H9 (cell line): ENCODE measurements at regions not wholly inside any gene's neighbourhood (a gene's known extent, or its start where the extent isn't known, plus 50 kb on each side); places are given as distances from the start of the nearest gene placed in this dataset.

Experiments
- DNase-seq: peaks from one replicate; pipeline ENCODE4 v3.0.0-alpha.2; 2017
- H2AFZ ChIP-seq: one replicate; pipeline ENCODE4 v1.6.1; 2013; ENCODE audit warnings: mild to moderate bottlenecking, low read length, control low read depth, moderate library complexity
- H2AK5ac ChIP-seq: 2 replicates; pipeline ENCODE4 v1.6.1; 2013; ENCODE audit warnings: low read length, control low read depth, mixed read lengths; ENCODE audit not compliant: insufficient read length
- H2BK120ac ChIP-seq: one replicate; pipeline ENCODE4 v1.6.1; 2013; ENCODE audit warnings: low read depth, mild to moderate bottlenecking, low read length, control low read depth, inconsistent platforms; ENCODE audit not compliant: poor library complexity, severe bottlenecking
- H2BK12ac ChIP-seq: 2 replicates; pipeline ENCODE4 v1.6.1; 2013; ENCODE audit warnings: low read length, control low read depth, mixed read lengths, low read depth; ENCODE audit not compliant: insufficient read length
- H2BK15ac ChIP-seq: 2 replicates; pipeline ENCODE4 v1.6.1; 2013; ENCODE audit warnings: low read depth, low read length, control low read depth
- H2BK20ac ChIP-seq: one replicate; pipeline ENCODE4 v1.6.1; 2013; ENCODE audit warnings: low read depth, mild to moderate bottlenecking, low read length, control low read depth, inconsistent platforms; ENCODE audit not compliant: poor library complexity, severe bottlenecking
- H2BK5ac ChIP-seq: 2 replicates; pipeline ENCODE4 v1.6.1; 2013; ENCODE audit warnings: low read length, control low read depth, mixed read lengths; ENCODE audit not compliant: insufficient read length
- H3K14ac ChIP-seq: 2 replicates; pipeline ENCODE4 v1.6.1; 2013; ENCODE audit warnings: low read length, control low read depth; ENCODE audit not compliant: insufficient read depth
- H3K18ac ChIP-seq: 2 replicates; pipeline ENCODE4 v1.6.1; 2013; ENCODE audit warnings: low read depth, mild to moderate bottlenecking, mixed read lengths, low read length, control low read depth; ENCODE audit not compliant: insufficient read length
- H3K23ac ChIP-seq: 2 replicates; pipeline ENCODE4 v1.6.1; 2013; ENCODE audit warnings: low read length, control low read depth, mixed read lengths, low read depth; ENCODE audit not compliant: insufficient read length
- H3K23me2 ChIP-seq: 2 replicates; pipeline ENCODE4 v1.6.1; 2013; ENCODE audit warnings: low read depth, mild to moderate bottlenecking, mixed read lengths, low read length, control low read depth; ENCODE audit not compliant: insufficient read length, poor library complexity, severe bottlenecking
- H3K27ac ChIP-seq: 2 replicates; pipeline ENCODE4 v1.5.1; 2013; ENCODE audit warnings: low read length, control low read depth, mixed read lengths, low read depth; ENCODE audit not compliant: insufficient read length
- H3K27me3 ChIP-seq: 2 replicates; pipeline ENCODE4 v1.6.1; 2013; ENCODE audit warnings: low read length, control low read depth, inconsistent platforms; ENCODE audit not compliant: insufficient read depth
- H3K4ac ChIP-seq: 2 replicates; pipeline ENCODE4 v1.6.1; 2013; ENCODE audit warnings: low read depth, mild to moderate bottlenecking, control low read depth, inconsistent platforms, low read length, moderate library complexity
- H3K4me1 ChIP-seq: 2 replicates; pipeline ENCODE4 v1.6.1; 2013; ENCODE audit warnings: low read length, control low read depth, inconsistent platforms; ENCODE audit not compliant: insufficient read depth
- H3K4me2 ChIP-seq: 2 replicates; pipeline ENCODE4 v1.6.1; 2013; ENCODE audit warnings: low read length, control low read depth, mixed read lengths; ENCODE audit not compliant: insufficient read length, insufficient read depth
- H3K56ac ChIP-seq: 2 replicates; pipeline ENCODE4 v1.6.1; 2013; ENCODE audit warnings: low read depth, mild to moderate bottlenecking, mixed read lengths, low read length, control low read depth; ENCODE audit not compliant: insufficient read length
- H3K79me1 ChIP-seq: 2 replicates; pipeline ENCODE4 v1.6.1; 2013; ENCODE audit warnings: low read depth, mild to moderate bottlenecking, moderate library complexity, low read length, control low read depth, inconsistent platforms; ENCODE audit not compliant: insufficient read depth, poor library complexity, severe bottlenecking
- H3K79me2 ChIP-seq: 2 replicates; pipeline ENCODE4 v1.6.1; 2013; ENCODE audit warnings: low read length, control low read depth, inconsistent platforms; ENCODE audit not compliant: insufficient read depth
- H3K9ac ChIP-seq: 2 replicates; pipeline ENCODE4 v1.6.1; 2013; ENCODE audit warnings: low read length, control low read depth, mixed read lengths; ENCODE audit not compliant: insufficient read length; ENCODE audit errors: extremely low read depth
- H3K9me3 ChIP-seq: one replicate; pipeline ENCODE4 v1.6.1; 2013; ENCODE audit warnings: low read depth, low read length, inconsistent platforms; ENCODE audit not compliant: control insufficient read depth
- H3T11ph ChIP-seq: one replicate; pipeline ENCODE4 v1.6.1; 2013; ENCODE audit warnings: mild to moderate bottlenecking, low read length, control low read depth, inconsistent platforms
- H4K20me1 ChIP-seq: one replicate; pipeline ENCODE4 v1.6.1; 2013; ENCODE audit not compliant: control insufficient read depth, insufficient read length, insufficient read depth
- H4K5ac ChIP-seq: 2 replicates; pipeline ENCODE4 v1.6.1; 2013; ENCODE audit warnings: low read depth, mild to moderate bottlenecking, mixed read lengths, low read length, control low read depth; ENCODE audit not compliant: insufficient read length
- H4K8ac ChIP-seq: replicated peaks from 2 replicates; pipeline ENCODE4 v1.6.1; 2013; ENCODE audit warnings: low read length, control low read depth, mixed read lengths, low read depth; ENCODE audit not compliant: insufficient read length
- H4K91ac ChIP-seq: 2 replicates; pipeline ENCODE4 v1.6.1; 2013; ENCODE audit warnings: low read depth, mild to moderate bottlenecking, moderate library complexity, mixed read lengths, low read length, control low read depth; ENCODE audit not compliant: insufficient read length
- H3K27ac Mint-ChIP-seq, 3 experiments: 2 replicates in 2 of 3; 3 replicates in 1 of 3; pipeline ENCODE4 v1.8.0; 2020 to 2021; ENCODE audit warnings: mixed read lengths in 3 of 3, mild to moderate bottlenecking in 1 of 3, moderate library complexity in 1 of 3
- H3K27me3 Mint-ChIP-seq: 2 replicates; pipeline ENCODE4 v1.8.0; 2021; ENCODE audit warnings: low read depth, mild to moderate bottlenecking, moderate library complexity, mixed read lengths
- H3K36me3 Mint-ChIP-seq, 3 experiments: 2 replicates in 2 of 3; 3 replicates in 1 of 3; pipeline ENCODE4 v1.8.0; 2020 to 2021; ENCODE audit warnings: low read depth in 3 of 3, mixed read lengths in 3 of 3; ENCODE audit not compliant: insufficient read depth in 1 of 3
- H3K4me1 Mint-ChIP-seq, 2 experiments: 2 replicates each; pipeline ENCODE4 v1.8.0; 2020; ENCODE audit warnings: mixed read lengths in 2 of 2
- H3K4me3 Mint-ChIP-seq, 2 experiments: 2 replicates in 1 of 2; 3 replicates in 1 of 2; pipeline ENCODE4 v1.8.0; 2020 to 2021; ENCODE audit warnings: mild to moderate bottlenecking in 2 of 2, mixed read lengths in 2 of 2, moderate library complexity in 1 of 2
- H3K9me3 Mint-ChIP-seq, 2 experiments: 2 replicates in 1 of 2; 3 replicates in 1 of 2; pipeline ENCODE4 v1.8.0; 2020; ENCODE audit warnings: mild to moderate bottlenecking in 2 of 2, mixed read lengths in 2 of 2, moderate library complexity in 1 of 2
- WGBS: extraction: QIAGEN DNeasy Blood & Tissue Kit; methylation state at CpG from one replicate; pipeline ENCODE4 v1.1.7; 2013; ENCODE audit warnings: missing lambda C conversion rate, low lambda C conversion rate, mixed read lengths; ENCODE audit not compliant: insufficient read length; ENCODE audit errors: extremely low coverage; 5-methylcytosine and 5-hydroxymethylcytosine counted together
- TF ChIP-seq, protein P1 (sequence below): fragments of 200-600 bp; sonication (generic); conservative IDR thresholded peaks from 3 replicates; pipeline ENCODE4 v1.8.0; 2021; ENCODE audit warnings: antibody characterized with exemption, mild to moderate bottlenecking

DNA sequence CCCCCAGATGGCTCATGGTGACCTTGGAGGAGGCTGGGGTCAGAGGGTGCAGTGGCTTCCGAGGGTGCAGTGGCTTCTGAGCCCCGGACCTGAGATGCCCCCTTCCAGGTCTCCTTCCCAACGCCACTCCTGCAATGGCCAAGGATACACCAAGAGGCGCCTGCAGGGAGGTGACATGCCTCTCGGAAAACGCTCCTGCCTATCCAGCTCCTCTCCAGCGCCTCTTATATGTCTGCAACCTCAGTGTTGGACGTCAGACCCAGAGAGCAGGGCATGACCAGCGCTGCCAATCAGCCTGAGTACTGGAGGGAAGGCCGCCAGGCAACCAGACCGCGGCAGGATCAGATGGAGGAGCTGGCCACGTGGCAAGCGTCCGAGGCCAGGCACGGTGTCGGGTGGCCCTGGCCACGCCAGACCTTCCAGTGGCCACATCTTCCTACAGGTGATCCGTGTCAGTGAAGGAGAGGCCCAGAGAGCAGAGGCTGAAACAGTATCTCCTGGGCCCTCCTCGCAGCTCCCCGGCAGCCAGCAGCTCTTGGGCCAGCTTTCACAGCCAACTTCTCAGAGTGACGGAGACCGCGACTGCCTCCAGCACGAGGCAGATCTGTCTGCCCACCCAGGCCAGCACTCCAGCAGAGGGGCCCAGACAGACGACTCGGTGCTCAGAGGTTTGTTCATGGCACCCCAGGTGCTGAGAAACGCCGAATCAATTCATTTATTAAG is 199.5 kb upstream of the SALL3 start:
- Histone ChIP-seq H2AK5ac (no peak overlapping the region), H3K23me2 (peaks cover 2% of the 10 kb centered on the region), H3K14ac (no peak overlapping the region; the same call in 1 of the 2 replicates), H3K9me3 (no peaks in the 10 kb centered on the region), H3K27ac (no peak overlapping the region), H3K23ac (no peak overlapping the region), H3K18ac (no peak overlapping the region), H3K56ac (no peak overlapping the region), H2BK12ac (no peak overlapping the region), H4K5ac (no peak overlapping the region), H3T11ph (no peak overlapping the region), H3K27me3 (no peaks in the 10 kb centered on the region), H3K4ac (no peak overlapping the region), H4K20me1 (no peaks in the 10 kb centered on the region), H4K8ac (no peak overlapping the region), H3K79me2 (no peaks in the 10 kb centered on the region), H2BK20ac (no peak overlapping the region), H2BK5ac (no peak overlapping the region), H3K9ac (no peak overlapping the region), H2BK120ac (no peak overlapping the region), H3K79me1 (no peaks in the 10 kb centered on the region), H4K91ac (no peak overlapping the region), H2BK15ac (no peak overlapping the region), H3K4me2 (no peak overlapping the region), H2AFZ (no peak overlapping the region), H3K4me1 (no peaks in the 10 kb centered on the region)
- no peak overlapping the region for H3K27ac Mint-ChIP-seq
- no peaks in the 10 kb centered on the region for H3K36me3 Mint-ChIP-seq
- no peaks in the 10 kb centered on the region for H3K4me1 Mint-ChIP-seq
- peaks cover 8% of the 10 kb centered on the region for H3K27me3 Mint-ChIP-seq
- DNase-seq = peak; percentile 23
- no peak overlapping the region for H3K4me3 Mint-ChIP-seq
- TF ChIP-seq, protein P1, sequence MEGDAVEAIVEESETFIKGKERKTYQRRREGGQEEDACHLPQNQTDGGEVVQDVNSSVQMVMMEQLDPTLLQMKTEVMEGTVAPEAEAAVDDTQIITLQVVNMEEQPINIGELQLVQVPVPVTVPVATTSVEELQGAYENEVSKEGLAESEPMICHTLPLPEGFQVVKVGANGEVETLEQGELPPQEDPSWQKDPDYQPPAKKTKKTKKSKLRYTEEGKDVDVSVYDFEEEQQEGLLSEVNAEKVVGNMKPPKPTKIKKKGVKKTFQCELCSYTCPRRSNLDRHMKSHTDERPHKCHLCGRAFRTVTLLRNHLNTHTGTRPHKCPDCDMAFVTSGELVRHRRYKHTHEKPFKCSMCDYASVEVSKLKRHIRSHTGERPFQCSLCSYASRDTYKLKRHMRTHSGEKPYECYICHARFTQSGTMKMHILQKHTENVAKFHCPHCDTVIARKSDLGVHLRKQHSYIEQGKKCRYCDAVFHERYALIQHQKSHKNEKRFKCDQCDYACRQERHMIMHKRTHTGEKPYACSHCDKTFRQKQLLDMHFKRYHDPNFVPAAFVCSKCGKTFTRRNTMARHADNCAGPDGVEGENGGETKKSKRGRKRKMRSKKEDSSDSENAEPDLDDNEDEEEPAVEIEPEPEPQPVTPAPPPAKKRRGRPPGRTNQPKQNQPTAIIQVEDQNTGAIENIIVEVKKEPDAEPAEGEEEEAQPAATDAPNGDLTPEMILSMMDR = no peak
- no peaks in the 10 kb centered on the region; a peak in 1 of 5 replicates for H3K9me3 Mint-ChIP-seq
- WGBS = no CpG with 5 or more reads among the region's 29 CpGs
